ENCODE measurements at regions not wholly inside any gene's neighbourhood (a gene's known extent, or its start where the extent isn't known, plus 50 kb on each side); places are given as distances from the start of the nearest gene placed in this dataset.
"Not testable (repeated sequence)": the region's sequence is repeated elsewhere in the genome, so short reads cannot be mapped to it uniquely, and the experiment has no call there.

GRCh38 chr4:129254126-129254525, 158.2 kb downstream of the C4orf33 start:
- DNase-seq (ENCODE audit: low read depth, low spot score): no peak

GRCh38 chr4:129254526-129254925, 158.6 kb downstream of the C4orf33 start:
- no peak for DNase-seq (ENCODE audit: low read depth, low spot score)

GRCh38 chr4:129261584-129261983, 165.6 kb downstream of the C4orf33 start:
- no peak for DNase-seq (ENCODE audit: low read depth, low spot score)

GRCh38 chr4:129264008-129264657, 168.2 kb downstream of the C4orf33 start:
- no peak for DNase-seq (ENCODE audit: low read depth, low spot score)

GRCh38 chr4:129278868-129279267, 182.9 kb downstream of the C4orf33 start:
- DNase-seq (ENCODE audit: low read depth, low spot score): no peak

- DNase-seq (ENCODE audit: low read depth, low spot score): no peak
Observed at GRCh38 chr4:129282293-129282692, 186.3 kb downstream of the C4orf33 start.

- DNase-seq (ENCODE audit: low read depth, low spot score): not testable (repeated sequence)
Observed at GRCh38 chr4:129292194-129292593, 196.2 kb downstream of the C4orf33 start.

GRCh38 chr4:129314781-129315180, 218.8 kb downstream of the C4orf33 start:
- DNase-seq (ENCODE audit: low read depth, low spot score): no peak

- DNase-seq (ENCODE audit: low read depth, low spot score): no peak
Observed at GRCh38 chr4:129322920-129323319, 227.0 kb downstream of the C4orf33 start.

GRCh38 chr4:129323658-129324057, 227.7 kb downstream of the C4orf33 start:
- no peak for DNase-seq (ENCODE audit: low read depth, low spot score)

GRCh38 chr4:129326571-129327460, 230.9 kb downstream of the C4orf33 start:
- DNase-seq (ENCODE audit: low read depth, low spot score): no peak

GRCh38 chr4:129327637-129328036, 231.7 kb downstream of the C4orf33 start:
- no peak for DNase-seq (ENCODE audit: low read depth, low spot score)

- no peak for DNase-seq (ENCODE audit: low read depth, low spot score)
Observed at GRCh38 chr4:129328162-129328561, 232.2 kb downstream of the C4orf33 start.

- no peak for DNase-seq (ENCODE audit: low read depth, low spot score)
Observed at GRCh38 chr4:129334136-129334535, 238.2 kb downstream of the C4orf33 start.

GRCh38 chr4:129335276-129335675, 239.3 kb downstream of the C4orf33 start:
- DNase-seq (ENCODE audit: low read depth, low spot score): no peak

GRCh38 chr4:129335818-129336217, 239.9 kb downstream of the C4orf33 start:
- no peak for DNase-seq (ENCODE audit: low read depth, low spot score)

- DNase-seq (ENCODE audit: low read depth, low spot score): no peak
Observed at GRCh38 chr4:129336457-129337227, 240.7 kb downstream of the C4orf33 start.

- DNase-seq (ENCODE audit: low read depth, low spot score): no peak
Observed at GRCh38 chr4:129337228-129337620, 241.3 kb downstream of the C4orf33 start.

GRCh38 chr4:129342819-129343408, 247.0 kb downstream of the C4orf33 start:
- no peak for DNase-seq (ENCODE audit: low read depth, low spot score)

- DNase-seq (ENCODE audit: low read depth, low spot score): no peak
Observed at GRCh38 chr4:129344058-129344457, 248.1 kb downstream of the C4orf33 start.

- no peak for DNase-seq (ENCODE audit: low read depth, low spot score)
Observed at GRCh38 chr4:129345609-129346008, 249.7 kb downstream of the C4orf33 start.

- no peak for DNase-seq (ENCODE audit: low read depth, low spot score)
Observed at GRCh38 chr4:129346036-129346435, 250.1 kb downstream of the C4orf33 start.

Measured in ELF-1 (cell line).